NOMO-1 treated with dmso at 0.1 percent for 144 hours (cell line): ENCODE measurements at regions not wholly inside any gene's neighbourhood (a gene's known extent, or its start where the extent isn't known, plus 50 kb on each side); places are given as distances from the start of the nearest gene placed in this dataset.
"Not testable (repeated sequence)": the region's sequence is repeated elsewhere in the genome, so short reads cannot be mapped to it uniquely, and the experiment has no call there.

Experiments used
- DNase-seq: peaks from one replicate; lab custom pipeline; 2025; ENCODE audit not compliant: unreplicated experiment; lab: John Stamatoyannopoulos, UW

GRCh38 chr3:101946906-101947305, 97.6 kb downstream of the NFKBIZ start:
- no peak for DNase-seq

DNA sequence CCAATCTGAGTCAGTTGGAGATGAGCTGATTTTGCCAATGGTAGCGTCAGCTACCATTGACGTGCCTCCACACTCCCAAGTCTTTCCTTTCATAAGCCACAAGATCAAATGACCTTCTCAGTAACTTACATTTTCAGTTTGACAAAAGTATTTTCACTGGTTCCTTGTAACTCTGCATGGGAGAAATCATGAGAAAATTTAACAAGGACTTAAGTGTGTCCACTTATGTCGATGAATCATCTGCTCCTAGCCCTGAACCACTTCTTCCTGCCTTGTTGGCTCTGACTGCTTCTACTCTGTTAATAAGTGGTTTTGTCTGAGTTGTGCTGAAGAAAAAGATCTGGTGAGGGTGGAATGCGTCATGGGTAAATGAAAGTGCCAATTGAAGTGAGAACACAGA, 101.2 kb downstream of the NFKBIZ start:
- peak; percentile 36 for DNase-seq

DNA sequence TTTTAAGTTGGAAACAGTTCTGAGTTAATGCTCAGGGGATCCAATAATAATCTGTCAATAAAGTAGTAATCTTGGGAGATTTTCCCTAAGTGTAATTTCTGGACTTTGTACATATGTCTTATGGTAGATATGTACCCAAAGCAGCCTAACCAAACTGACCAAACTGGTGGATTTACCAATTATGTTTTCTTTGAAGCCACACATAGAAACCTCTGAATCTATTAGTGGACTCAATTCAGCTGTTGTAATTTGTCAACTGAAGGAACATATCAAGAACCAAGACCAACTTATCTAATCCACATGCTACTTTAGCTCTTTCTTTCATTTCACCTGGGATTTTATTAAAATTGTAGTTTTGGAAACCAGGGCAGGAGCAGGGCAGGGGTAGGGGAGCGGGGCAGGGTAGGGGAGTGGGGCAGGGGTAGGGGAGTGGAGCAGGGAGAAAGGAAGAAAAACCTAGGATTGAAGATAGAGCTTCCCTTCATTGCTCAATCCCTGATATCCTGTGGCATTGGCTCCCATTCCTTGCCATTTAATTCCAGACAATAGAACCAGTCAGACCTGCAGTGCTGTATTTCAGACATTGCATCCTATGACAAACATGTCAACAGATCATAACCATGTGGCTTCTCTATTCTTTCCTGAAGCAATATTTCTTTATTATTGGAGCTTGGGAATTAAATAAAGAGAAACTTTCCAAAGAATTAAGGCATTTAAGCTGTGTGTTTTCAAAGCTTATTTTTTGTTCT, 101.8 kb downstream of the NFKBIZ start:
- no peak for DNase-seq

DNA sequence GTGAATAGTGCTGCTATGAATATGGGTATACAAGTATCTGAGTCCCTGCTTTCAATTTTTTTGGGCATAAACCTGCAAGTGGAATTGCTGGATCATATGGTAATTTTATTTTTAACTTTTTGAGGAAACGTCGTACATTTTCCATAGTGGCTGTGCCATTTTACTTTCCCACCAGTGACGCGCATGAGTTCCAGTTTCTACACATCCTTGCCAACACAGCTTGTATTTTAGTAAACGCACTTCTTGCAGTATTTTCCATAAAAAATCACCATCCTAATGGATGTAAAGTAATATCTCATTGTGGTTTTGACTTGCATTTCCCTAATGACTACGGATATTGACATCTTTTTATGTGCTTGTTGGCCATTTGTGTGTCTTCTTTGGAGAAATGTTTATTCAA, 105.0 kb downstream of the NFKBIZ start:
- DNase-seq = no peak

- no peak for DNase-seq
Observed at GRCh38 chr3:101954936-101955335, 105.6 kb downstream of the NFKBIZ start.

DNA sequence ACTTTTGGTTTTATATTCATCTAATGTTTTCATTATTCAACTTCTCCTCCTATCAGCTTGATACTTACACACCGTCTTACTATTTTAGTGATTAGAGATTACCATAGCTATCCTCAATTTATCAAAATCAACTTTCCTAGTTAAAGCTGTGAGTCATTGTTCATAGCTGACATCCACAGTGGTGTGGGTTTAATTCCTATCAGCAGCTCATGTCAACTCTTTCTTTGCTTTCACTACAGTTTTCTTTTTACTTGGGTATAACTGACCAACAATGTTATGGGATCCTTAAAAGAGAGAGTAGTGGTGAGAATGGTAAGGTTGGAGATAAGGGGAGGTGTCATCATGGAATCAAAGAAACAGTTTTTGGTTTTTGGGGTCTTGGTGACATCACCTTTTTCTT, 112.7 kb downstream of the NFKBIZ start:
- DNase-seq = no peak

- peak; percentile 31 for DNase-seq
Observed at GRCh38 chr3:101963902-101964362, 114.6 kb downstream of the NFKBIZ start.

GRCh38 chr3:101964861-101965260, 115.5 kb downstream of the NFKBIZ start:
- no peak for DNase-seq

GRCh38 chr3:101966226-101966625, 116.9 kb downstream of the NFKBIZ start:
- peak; percentile 66 for DNase-seq

GRCh38 chr3:101970212-101970611, 120.9 kb downstream of the NFKBIZ start:
- DNase-seq = no peak

GRCh38 chr3:101970905-101971304, 121.6 kb downstream of the NFKBIZ start:
- no peak for DNase-seq

DNA sequence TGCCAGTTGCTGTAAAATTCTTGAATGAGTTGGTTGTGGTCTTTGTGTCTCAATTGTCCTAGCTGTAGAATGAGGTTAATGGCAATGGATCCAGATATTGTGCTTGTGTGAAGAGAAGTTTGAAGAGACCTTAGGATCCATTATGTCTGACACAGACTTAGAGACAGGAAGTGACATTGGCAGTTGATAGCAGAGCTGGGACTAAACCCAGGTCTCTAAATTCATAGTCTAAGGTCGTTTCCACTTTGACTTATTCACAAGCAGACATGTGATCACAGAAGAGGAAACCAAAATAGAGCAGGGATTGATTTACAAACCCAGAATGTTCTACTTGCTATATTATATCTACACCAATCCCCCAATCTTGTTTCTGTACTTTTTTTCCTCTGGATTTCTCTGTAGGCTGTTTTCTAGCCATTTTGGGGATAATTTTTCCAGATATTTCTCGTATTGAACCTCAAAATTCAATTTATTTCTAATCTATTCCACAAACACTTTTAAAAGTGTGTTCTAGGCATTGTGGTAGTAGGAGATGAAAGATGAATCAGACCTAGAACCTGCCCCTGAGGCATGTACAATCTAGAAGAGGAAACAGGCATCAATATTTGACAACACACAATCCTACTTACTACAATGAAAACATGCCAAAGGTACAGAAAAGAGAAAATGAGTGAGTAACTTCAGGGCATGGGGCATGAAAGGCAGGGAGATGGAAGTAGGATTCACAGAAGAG, 123.3 kb downstream of the NFKBIZ start:
- no peak for DNase-seq

GRCh38 chr3:101973163-101973505, 123.8 kb downstream of the NFKBIZ start:
- no peak for DNase-seq

DNA sequence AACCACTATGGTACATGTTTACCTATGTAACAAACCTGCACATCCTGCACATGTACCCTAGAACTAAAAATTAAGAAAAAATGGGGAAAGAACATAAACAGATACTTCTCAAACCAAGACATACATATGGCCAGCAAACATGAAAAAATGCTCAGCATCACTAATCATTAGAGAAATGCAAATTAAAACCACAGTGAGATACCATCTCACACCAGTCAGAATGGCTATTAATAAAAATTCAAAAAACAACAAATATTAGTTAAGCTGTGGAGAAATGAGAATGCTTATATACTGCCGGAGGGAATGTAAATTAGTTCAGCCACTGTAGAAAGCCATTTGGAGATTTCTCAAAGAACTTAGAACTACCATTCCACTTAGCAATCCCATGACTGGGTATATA, 126.1 kb downstream of the NFKBIZ start:
- not testable (repeated sequence) for DNase-seq

DNA sequence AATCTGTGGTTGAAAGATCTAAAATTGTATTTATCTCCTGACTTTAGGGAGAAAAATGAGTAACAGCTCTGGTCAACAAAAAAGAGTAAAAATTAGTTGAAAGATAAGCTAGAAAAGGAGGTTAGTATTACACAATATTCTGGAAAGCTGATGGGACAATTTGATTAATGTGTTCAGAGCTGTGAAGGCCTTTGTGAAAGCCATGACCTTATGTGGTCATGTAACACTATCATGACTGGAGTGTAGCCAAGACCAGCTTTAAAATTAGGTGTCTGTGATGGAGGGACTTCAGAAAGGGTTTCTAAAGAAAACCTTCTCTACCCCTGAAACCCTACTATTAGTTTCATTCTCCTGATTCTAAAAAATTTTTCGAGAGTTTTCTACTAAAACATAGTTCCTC, 127.2 kb downstream of the NFKBIZ start:
- peak; percentile 5 for DNase-seq

GRCh38 chr3:101978348-101978747, 129.0 kb downstream of the NFKBIZ start:
- no peak for DNase-seq

GRCh38 chr3:101979033-101979432, 129.7 kb downstream of the NFKBIZ start:
- peak; percentile 29 for DNase-seq

- DNase-seq = no peak
Observed at GRCh38 chr3:101984356-101984755, 135.0 kb downstream of the NFKBIZ start.

- DNase-seq = no peak
Observed at GRCh38 chr3:101988596-101988995, 139.3 kb downstream of the NFKBIZ start.

DNA sequence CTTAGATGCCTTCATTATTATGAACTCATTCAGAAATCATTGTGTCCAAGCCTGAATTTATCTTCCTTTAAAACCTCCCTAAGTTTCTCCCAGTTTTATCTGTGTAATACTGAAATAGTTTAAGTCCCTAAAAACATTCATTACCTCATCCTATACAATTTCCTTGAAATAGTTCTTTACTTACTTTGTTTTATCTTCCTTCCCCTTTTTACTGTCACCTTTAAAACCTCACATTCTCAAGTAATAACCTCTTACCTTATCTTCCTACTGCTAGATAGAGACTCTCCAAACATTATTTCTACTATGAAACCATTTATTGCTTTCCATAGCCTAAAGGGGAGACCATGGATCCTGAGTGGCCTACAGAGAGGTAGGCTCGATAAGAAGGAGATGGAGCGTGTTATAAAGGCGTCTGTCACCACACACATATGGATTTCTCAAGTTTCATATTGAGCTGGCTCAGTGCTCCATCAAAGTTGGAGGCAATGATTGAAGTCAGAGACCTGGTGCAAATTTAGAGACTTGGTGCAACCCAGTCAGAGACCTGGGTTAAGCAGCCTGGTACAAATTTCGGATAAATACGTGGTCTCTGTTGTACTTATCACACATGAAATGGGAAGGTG, 140.4 kb downstream of the NFKBIZ start:
- no peak for DNase-seq

GRCh38 chr3:101992863-101993262, 143.5 kb downstream of the NFKBIZ start:
- no peak for DNase-seq

DNA sequence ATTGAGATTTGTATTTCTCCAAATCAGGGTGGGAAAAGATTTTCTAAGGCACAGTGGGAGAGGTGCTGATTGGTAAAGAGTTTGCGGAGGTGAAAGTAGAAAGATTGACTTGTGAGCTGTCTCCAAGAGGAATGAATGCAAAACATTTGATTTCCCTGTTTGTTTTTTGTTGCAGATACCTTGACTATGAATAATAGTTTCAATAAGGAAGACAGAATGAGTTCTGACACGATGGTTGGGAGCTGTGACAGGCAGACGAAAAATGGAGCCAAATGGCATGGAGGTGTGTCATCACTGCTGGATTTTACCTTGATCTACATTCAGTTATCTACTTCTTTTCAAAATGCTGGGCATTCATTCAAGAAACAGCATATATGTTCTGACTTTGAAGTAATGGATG, 145.1 kb downstream of the NFKBIZ start:
- DNase-seq = no peak
